HEK293 (cell line): ENCODE measurements at regions not wholly inside any gene's neighbourhood (a gene's known extent, or its start where the extent isn't known, plus 50 kb on each side); places are given as distances from the start of the nearest gene placed in this dataset.

Experiments used
- CTCF ChIA-PET: fragments of 350-600 bp; formaldehyde crosslinking; extraction: SDS; loops from one replicate; lab custom pipeline; 2021; ENCODE audit warnings: antibody characterized with exemption; lab: Yijun Ruan, JAX
- POLR2A ChIA-PET: fragments of 300-600 bp; formaldehyde crosslinking; extraction: SDS; loops from one replicate; lab custom pipeline; 2020; ENCODE audit warnings: antibody characterized with exemption, inconsistent platforms; lab: Yijun Ruan, JAX
- H3K27ac ChIP-seq: fragments of 200-500 bp; sonication (Bioruptor generic); 2 replicates; pipeline ENCODE4 v1.5.1; 2014; ENCODE audit warnings: low read depth, low read length, control low read depth, inconsistent platforms; ENCODE audit errors: extremely low read depth
- H3K36me3 ChIP-seq, 2 experiments: fragments of 200-500 bp in 1 of 2; sonication (Bioruptor generic) in 1 of 2; 1 replicate in 1 of 2; 2 replicates in 1 of 2; pipeline ENCODE4 v1.5.1; 2014 to 2017; ENCODE audit warnings: inconsistent platforms in 2 of 2, low read length in 2 of 2; ENCODE audit not compliant: control insufficient read depth in 2 of 2, insufficient read depth in 1 of 2
- H3K4me1 ChIP-seq: fragments of 200-500 bp; sonication (Bioruptor generic); 2 replicates; pipeline ENCODE4 v1.5.1; 2014; ENCODE audit warnings: mild to moderate bottlenecking, low read length, inconsistent platforms; ENCODE audit not compliant: control insufficient read depth, insufficient read depth
- H3K4me3 ChIP-seq: 2 replicates; pipeline ENCODE4 v1.5.1; 2011; ENCODE audit warnings: low read depth, mild to moderate bottlenecking, control low read depth, low read length, moderate library complexity
- H3K9me3 ChIP-seq: fragments of 200-500 bp; sonication (Bioruptor generic); 2 replicates; pipeline ENCODE4 v1.5.1; 2014; ENCODE audit warnings: low read depth, low read length, inconsistent platforms; ENCODE audit not compliant: control insufficient read depth, insufficient read depth
- BCL11A ChIP-seq: fragments of 450-650 bp; formaldehyde crosslinking; IDR thresholded peaks from 2 replicates; pipeline ENCODE4 v1.5.1; 2016; ENCODE audit warnings: low read depth, missing biosample characterization, missing genetic modification characterization
- CTCF ChIP-seq: fragments of 450-650 bp; formaldehyde crosslinking; IDR thresholded peaks from 2 replicates; pipeline ENCODE4 v1.5.1; 2016; ENCODE audit warnings: missing biosample characterization, missing genetic modification characterization
- KLF9 ChIP-seq: fragments of 450-650 bp; formaldehyde crosslinking; IDR thresholded peaks from 2 replicates; pipeline ENCODE4 v1.5.1; 2016; ENCODE audit warnings: missing biosample characterization, missing genetic modification characterization, low read depth
- YY1 ChIP-seq: fragments of 450-650 bp; formaldehyde crosslinking; IDR thresholded peaks from 2 replicates; pipeline ENCODE4 v1.5.1; 2018; ENCODE audit warnings: missing biosample characterization, missing genetic modification characterization
- ZBTB48 ChIP-seq: fragments of 450-650 bp; formaldehyde crosslinking; IDR thresholded peaks from 2 replicates; pipeline ENCODE4 v1.5.1; 2016; ENCODE audit warnings: missing biosample characterization, missing genetic modification characterization
- ZNF112 ChIP-seq: fragments of 450-650 bp; formaldehyde crosslinking; IDR thresholded peaks from 2 replicates; pipeline ENCODE4 v1.5.0; 2017; ENCODE audit warnings: missing biosample characterization, missing genetic modification characterization
- ZNF175 ChIP-seq: fragments of 450-650 bp; formaldehyde crosslinking; IDR thresholded peaks from 2 replicates; pipeline ENCODE4 v1.5.1; 2016; ENCODE audit warnings: missing biosample characterization, missing genetic modification characterization
- ZNF202 ChIP-seq: fragments of 450-650 bp; formaldehyde crosslinking; IDR thresholded peaks from 2 replicates; pipeline ENCODE4 v1.5.1; 2016; ENCODE audit warnings: missing biosample characterization, missing genetic modification characterization, borderline replicate concordance
- ZNF211 ChIP-seq: fragments of 450-650 bp; formaldehyde crosslinking; IDR thresholded peaks from 2 replicates; pipeline ENCODE4 v1.5.1; 2016; ENCODE audit warnings: low read depth, missing biosample characterization, missing genetic modification characterization
- ZNF248 ChIP-seq: fragments of 450-650 bp; formaldehyde crosslinking; IDR thresholded peaks from 2 replicates; pipeline ENCODE4 v1.5.1; 2017; ENCODE audit warnings: missing biosample characterization, missing genetic modification characterization
- ZNF350 ChIP-seq: fragments of 450-650 bp; formaldehyde crosslinking; IDR thresholded peaks from 2 replicates; pipeline ENCODE4 v1.5.0; 2017; ENCODE audit warnings: missing biosample characterization, mild to moderate bottlenecking, missing genetic modification characterization
- ZNF37A ChIP-seq: fragments of 450-650 bp; IDR thresholded peaks from 2 replicates; pipeline ENCODE4 v1.5.1; 2018; ENCODE audit warnings: missing biosample characterization, missing genetic modification characterization
- ZNF433 ChIP-seq: fragments of 450-650 bp; formaldehyde crosslinking; IDR thresholded peaks from 2 replicates; pipeline ENCODE4 v1.5.1; 2016; ENCODE audit warnings: missing biosample characterization, missing genetic modification characterization, low read depth
- ZNF530 ChIP-seq: fragments of 450-650 bp; formaldehyde crosslinking; IDR thresholded peaks from 2 replicates; pipeline ENCODE4 v1.5.1; 2016; ENCODE audit warnings: low read depth, missing biosample characterization, missing genetic modification characterization
- ZNF621 ChIP-seq: fragments of 450-650 bp; formaldehyde crosslinking; IDR thresholded peaks from 2 replicates; pipeline ENCODE4 v1.5.1; 2017; ENCODE audit warnings: missing biosample characterization, missing genetic modification characterization
- ZNF623 ChIP-seq: fragments of 450-650 bp; formaldehyde crosslinking; IDR thresholded peaks from 2 replicates; pipeline ENCODE4 v1.5.1; 2016; ENCODE audit warnings: missing biosample characterization, missing genetic modification characterization
- ZNF701 ChIP-seq: fragments of 450-650 bp; formaldehyde crosslinking; IDR thresholded peaks from 2 replicates; pipeline ENCODE4 v1.5.1; 2016; ENCODE audit warnings: missing biosample characterization, missing genetic modification characterization
- ZNF776 ChIP-seq: fragments of 450-650 bp; formaldehyde crosslinking; IDR thresholded peaks from 2 replicates; pipeline ENCODE4 v1.5.0; 2017; ENCODE audit warnings: missing biosample characterization, missing genetic modification characterization, borderline replicate concordance
- ZNF785 ChIP-seq: fragments of 450-650 bp; formaldehyde crosslinking; IDR thresholded peaks from 2 replicates; pipeline ENCODE4 v1.5.1; 2016; ENCODE audit warnings: missing biosample characterization, missing genetic modification characterization
- TF ChIP-seq, protein P1 (sequence below): fragments of 450-650 bp; formaldehyde crosslinking; IDR thresholded peaks from 2 replicates; pipeline ENCODE4 v1.5.1; 2016; ENCODE audit warnings: missing biosample characterization, missing genetic modification characterization
- TF ChIP-seq, protein P2 (sequence below): fragments of 450-650 bp; formaldehyde crosslinking; IDR thresholded peaks from 2 replicates; pipeline ENCODE4 v1.5.1; 2017; ENCODE audit warnings: missing biosample characterization, missing genetic modification characterization
- TF ChIP-seq, protein P3 (sequence below): fragments of 450-650 bp; formaldehyde crosslinking; IDR thresholded peaks from 2 replicates; pipeline ENCODE4 v1.5.1; 2016; ENCODE audit warnings: missing biosample characterization, missing genetic modification characterization
- TF ChIP-seq, protein P4 (sequence below): fragments of 450-650 bp; formaldehyde crosslinking; IDR thresholded peaks from 2 replicates; pipeline ENCODE4 v1.5.1; 2016; ENCODE audit warnings: missing biosample characterization, missing genetic modification characterization
- TF ChIP-seq, protein P5 (sequence below): fragments of 450-650 bp; formaldehyde crosslinking; conservative IDR thresholded peaks from 2 replicates; pipeline ENCODE4 v1.5.1; 2016; ENCODE audit warnings: low read depth, missing biosample characterization, missing genetic modification characterization

DNA sequence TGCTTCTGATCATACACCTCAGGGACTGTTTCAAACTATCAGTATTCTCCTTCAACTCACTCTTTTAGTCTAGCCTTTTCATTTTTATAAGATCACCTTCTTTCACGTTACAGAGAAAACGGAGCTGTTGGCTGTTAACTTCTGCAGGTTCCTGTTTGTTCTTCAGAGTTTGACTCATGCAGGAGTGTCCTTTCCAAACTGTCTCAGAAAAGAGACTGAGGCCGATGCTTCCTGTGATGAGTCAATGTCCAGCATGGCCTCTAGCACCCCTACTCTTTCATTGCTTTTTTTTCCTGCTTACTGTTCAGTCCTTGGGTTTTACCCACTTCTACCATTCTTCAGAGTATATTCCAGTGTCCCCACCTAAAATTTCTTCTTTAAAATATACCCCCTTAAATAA lies 240.8 kb upstream of the RGPD4 start (continued):
- TF ChIP-seq CTCF (tag by site-specific recombination), result no peak
- TF ChIP-seq, protein P1, sequence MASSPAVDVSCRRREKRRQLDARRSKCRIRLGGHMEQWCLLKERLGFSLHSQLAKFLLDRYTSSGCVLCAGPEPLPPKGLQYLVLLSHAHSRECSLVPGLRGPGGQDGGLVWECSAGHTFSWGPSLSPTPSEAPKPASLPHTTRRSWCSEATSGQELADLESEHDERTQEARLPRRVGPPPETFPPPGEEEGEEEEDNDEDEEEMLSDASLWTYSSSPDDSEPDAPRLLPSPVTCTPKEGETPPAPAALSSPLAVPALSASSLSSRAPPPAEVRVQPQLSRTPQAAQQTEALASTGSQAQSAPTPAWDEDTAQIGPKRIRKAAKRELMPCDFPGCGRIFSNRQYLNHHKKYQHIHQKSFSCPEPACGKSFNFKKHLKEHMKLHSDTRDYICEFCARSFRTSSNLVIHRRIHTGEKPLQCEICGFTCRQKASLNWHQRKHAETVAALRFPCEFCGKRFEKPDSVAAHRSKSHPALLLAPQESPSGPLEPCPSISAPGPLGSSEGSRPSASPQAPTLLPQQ, result no peak
- no peak for TF ChIP-seq ZNF530 (tag by site-specific recombination)
- no peak for TF ChIP-seq ZNF621 (tag by site-specific recombination)
- TF ChIP-seq, protein P2, sequence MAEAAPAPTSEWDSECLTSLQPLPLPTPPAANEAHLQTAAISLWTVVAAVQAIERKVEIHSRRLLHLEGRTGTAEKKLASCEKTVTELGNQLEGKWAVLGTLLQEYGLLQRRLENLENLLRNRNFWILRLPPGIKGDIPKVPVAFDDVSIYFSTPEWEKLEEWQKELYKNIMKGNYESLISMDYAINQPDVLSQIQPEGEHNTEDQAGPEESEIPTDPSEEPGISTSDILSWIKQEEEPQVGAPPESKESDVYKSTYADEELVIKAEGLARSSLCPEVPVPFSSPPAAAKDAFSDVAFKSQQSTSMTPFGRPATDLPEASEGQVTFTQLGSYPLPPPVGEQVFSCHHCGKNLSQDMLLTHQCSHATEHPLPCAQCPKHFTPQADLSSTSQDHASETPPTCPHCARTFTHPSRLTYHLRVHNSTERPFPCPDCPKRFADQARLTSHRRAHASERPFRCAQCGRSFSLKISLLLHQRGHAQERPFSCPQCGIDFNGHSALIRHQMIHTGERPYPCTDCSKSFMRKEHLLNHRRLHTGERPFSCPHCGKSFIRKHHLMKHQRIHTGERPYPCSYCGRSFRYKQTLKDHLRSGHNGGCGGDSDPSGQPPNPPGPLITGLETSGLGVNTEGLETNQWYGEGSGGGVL (tag by site-specific recombination), result no peak
- TF ChIP-seq BCL11A (tag by site-specific recombination), result no peak
- TF ChIP-seq ZNF248 (tag by site-specific recombination), result no peak
- TF ChIP-seq ZNF433 (tag by site-specific recombination), result no peak
- TF ChIP-seq ZNF37A, result no peak
- no peak for TF ChIP-seq YY1 (tag by site-specific recombination)
- TF ChIP-seq, protein P3, sequence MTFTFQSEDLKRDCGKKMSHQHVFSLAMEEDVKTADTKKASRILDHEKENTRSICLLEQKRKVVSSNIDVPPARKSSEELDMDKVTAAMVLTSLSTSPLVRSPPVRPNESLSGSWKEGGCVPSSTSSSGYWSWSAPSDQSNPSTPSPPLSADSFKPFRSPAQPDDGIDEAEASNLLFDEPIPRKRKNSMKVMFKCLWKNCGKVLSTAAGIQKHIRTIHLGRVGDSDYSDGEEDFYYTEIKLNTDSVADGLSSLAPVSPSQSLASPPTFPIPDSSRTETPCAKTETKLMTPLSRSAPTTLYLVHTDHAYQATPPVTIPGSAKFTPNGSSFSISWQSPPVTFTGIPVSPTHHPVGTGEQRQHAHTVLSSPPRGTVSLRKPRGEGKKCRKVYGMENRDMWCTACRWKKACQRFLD (tag by site-specific recombination), result no peak
- no peak for TF ChIP-seq ZNF112
- TF ChIP-seq, all 188 proteins: peak for 0

- H3K4me1 ChIP-seq, result no peaks in the 10 kb centered on the region
- POLR2A ChIA-PET, result no interaction called here
- H3K9me3 ChIP-seq, result no peaks in the 10 kb centered on the region
- H3K4me3 ChIP-seq, result no peak overlapping the region
- no peak overlapping the region for H3K27ac ChIP-seq
- no peaks in the 10 kb centered on the region for H3K36me3 ChIP-seq
- TF ChIP-seq ZNF202 (tag by site-specific recombination) (no peak), ZBTB48 (tag by site-specific recombination) (no peak), ZNF623 (no peak), KLF9 (tag by site-specific recombination) (no peak), ZNF776 (tag by site-specific recombination) (no peak), ZNF785 (tag by site-specific recombination) (no peak), ZNF350 (tag by site-specific recombination) (no peak), ZNF211 (tag by site-specific recombination) (no peak), ZNF175 (no peak), ZNF701 (tag by site-specific recombination) (no peak)
- TF ChIP-seq, protein P4, sequence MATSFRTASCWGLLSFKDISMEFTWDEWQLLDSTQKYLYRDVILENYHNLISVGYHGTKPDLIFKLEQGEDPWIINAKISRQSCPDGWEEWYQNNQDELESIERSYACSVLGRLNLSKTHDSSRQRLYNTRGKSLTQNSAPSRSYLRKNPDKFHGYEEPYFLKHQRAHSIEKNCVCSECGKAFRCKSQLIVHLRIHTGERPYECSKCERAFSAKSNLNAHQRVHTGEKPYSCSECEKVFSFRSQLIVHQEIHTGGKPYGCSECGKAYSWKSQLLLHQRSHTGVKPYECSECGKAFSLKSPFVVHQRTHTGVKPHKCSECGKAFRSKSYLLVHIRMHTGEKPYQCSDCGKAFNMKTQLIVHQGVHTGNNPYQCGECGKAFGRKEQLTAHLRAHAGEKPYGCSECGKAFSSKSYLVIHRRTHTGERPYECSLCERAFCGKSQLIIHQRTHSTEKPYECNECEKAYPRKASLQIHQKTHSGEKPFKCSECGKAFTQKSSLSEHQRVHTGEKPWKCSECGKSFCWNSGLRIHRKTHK (tag by site-specific recombination), result no peak
- TF ChIP-seq, protein P5, sequence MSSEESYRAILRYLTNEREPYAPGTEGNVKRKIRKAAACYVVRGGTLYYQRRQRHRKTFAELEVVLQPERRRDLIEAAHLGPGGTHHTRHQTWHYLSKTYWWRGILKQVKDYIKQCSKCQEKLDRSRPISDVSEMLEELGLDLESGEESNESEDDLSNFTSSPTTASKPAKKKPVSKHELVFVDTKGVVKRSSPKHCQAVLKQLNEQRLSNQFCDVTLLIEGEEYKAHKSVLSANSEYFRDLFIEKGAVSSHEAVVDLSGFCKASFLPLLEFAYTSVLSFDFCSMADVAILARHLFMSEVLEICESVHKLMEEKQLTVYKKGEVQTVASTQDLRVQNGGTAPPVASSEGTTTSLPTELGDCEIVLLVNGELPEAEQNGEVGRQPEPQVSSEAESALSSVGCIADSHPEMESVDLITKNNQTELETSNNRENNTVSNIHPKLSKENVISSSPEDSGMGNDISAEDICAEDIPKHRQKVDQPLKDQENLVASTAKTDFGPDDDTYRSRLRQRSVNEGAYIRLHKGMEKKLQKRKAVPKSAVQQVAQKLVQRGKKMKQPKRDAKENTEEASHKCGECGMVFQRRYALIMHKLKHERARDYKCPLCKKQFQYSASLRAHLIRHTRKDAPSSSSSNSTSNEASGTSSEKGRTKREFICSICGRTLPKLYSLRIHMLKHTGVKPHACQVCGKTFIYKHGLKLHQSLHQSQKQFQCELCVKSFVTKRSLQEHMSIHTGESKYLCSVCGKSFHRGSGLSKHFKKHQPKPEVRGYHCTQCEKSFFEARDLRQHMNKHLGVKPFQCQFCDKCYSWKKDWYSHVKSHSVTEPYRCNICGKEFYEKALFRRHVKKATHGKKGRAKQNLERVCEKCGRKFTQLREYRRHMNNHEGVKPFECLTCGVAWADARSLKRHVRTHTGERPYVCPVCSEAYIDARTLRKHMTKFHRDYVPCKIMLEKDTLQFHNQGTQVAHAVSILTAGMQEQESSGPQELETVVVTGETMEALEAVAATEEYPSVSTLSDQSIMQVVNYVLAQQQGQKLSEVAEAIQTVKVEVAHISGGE, result no peak
- CTCF ChIA-PET, result no interaction called here
Measured at GRCh38 chr2:107588181-107588580, 238.5 kb upstream of the RGPD4 start.
